ENCODE measurements at regions not wholly inside any gene's neighbourhood (a gene's known extent, or its start where the extent isn't known, plus 50 kb on each side); places are given as distances from the start of the nearest gene placed in this dataset.

- TF ChIP-seq CTCF (tag by site-specific recombination; IDR thresholded peaks at IDR 0.05) (no peak), ZNF626 (tag by site-specific recombination; IDR thresholded peaks at IDR 0.05) (no peak), ZFP69B (tag by site-specific recombination; IDR thresholded peaks at IDR 0.05) (no peak), ZNF280D (tag by site-specific recombination; IDR thresholded peaks at IDR 0.05) (no peak), HOXA7 (CRISPR knock-in tag; IDR thresholded peaks at IDR 0.05; ENCODE audit: borderline replicate concordance) (no peak), ELK4 (IDR thresholded peaks at IDR 0.05; ENCODE audit: borderline replicate concordance, low read depth, low read length) (no peak)
Observed at GRCh38 chr10:29699621-29700020, 64.8 kb upstream of the SVIL start.
